Islet precursor cell (in vitro differentiated cells): ENCODE measurements at regions not wholly inside any gene's neighbourhood (a gene's known extent, or its start where the extent isn't known, plus 50 kb on each side); places are given as distances from the start of the nearest gene placed in this dataset.
"Not testable (repeated sequence)": the region's sequence is repeated elsewhere in the genome, so short reads cannot be mapped to it uniquely, and the experiment has no call there.

Experiments
- DNase-seq: peaks from one replicate; pipeline ENCODE4 v3.0.0-alpha.2; 2018

DNA sequence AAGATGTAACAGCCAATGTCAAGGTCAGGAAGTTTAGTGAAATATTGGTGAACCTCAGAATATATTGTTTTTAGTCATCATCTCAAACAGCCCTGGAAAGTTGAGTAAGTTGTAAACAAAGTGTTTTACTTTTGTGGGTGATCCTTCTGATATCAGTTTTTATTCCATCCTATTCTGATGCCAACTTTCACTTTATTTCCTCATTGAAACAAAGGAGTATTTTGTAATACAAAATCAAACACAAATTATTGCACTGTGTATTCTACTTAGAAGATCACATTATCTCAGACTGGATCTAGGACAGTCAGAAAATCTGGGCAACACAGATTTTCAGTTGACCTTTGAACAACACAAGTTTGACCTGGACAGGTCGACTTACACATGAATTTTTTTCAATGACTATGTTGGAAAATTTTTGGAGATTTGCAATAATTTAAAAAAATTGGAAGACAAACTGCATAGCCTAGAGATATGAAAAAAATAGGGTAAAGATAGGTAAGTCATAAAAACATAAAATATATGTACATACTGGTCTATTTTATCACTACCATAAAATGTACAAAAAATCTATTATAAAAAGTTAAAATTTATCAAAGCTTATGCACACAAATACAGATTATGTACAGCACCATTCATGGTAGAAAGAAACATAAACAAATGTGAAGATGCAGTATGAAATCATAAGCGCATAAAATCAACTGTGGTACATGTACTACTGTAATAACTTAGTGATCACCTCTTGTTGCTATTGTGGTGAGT lies 709.1 kb upstream of the FAM241A start:
- DNase-seq: no peak

- no peak for DNase-seq
These were observed 703.6 kb upstream of the FAM241A start for GRCh38 chr4:111441687-111442086.

GRCh38 chr4:111444836-111445235 lies 700.4 kb upstream of the FAM241A start:
- not testable (repeated sequence) for DNase-seq

- no peak for DNase-seq
These were observed 695.6 kb upstream of the FAM241A start for GRCh38 chr4:111449657-111450056.

DNA sequence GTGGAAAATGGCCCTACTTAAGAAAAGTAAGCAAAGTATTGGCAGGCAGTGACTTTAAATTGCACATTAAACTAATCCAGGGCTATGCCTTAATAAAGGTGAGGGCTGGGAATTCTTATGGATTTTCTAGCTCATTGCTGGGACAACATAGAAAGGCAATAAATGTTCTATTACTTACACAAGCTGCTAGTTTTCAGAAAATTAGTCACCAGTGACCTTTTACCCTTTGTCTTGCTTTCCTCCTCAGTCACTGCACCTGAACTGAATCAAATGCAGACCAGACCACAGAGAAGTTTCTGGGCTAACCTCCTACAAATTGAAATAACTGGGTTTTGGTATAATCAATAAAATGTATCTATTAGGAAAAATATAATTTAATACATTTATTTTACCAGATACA lies 694.4 kb upstream of the FAM241A start:
- no peak for DNase-seq

DNA sequence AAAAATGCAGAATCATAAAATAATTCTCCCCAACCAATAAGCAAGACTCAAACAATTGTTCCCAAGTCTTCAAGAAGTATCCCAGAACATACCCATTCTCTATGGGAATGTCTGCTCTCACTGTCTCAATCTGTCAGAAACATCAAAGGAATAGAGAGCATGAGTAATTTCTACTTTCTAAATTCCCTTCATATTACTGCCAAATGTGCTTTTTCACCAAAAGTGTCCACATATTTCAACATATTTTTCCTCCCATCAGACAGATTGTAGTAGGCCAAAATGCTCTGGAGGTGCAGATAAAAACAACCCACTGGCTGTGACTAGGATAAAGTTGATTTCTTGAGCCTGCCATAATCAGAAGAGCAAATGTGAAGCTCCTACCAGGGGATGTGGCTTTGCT lies 692.0 kb upstream of the FAM241A start:
- no peak for DNase-seq

DNA sequence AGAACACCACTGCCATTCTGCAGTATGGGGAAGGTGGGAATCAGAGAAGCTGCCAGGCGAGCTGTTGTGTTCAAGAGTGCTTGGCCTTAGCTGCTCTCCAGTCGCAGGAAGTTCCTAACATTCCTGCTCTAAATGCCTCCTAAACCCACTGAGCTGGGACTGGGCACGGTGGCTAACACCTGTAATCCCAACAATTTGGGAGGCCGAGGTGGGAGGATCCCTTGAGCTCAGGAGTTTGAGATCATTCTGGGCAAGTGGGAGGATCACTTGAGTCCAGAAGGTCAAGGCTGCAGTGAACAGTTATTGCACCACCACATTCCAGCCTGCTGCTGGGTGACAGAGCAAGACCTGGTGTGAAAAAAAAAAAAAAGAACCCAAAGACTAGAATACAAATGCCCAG lies 690.3 kb upstream of the FAM241A start:
- peak; percentile 67 for DNase-seq

GRCh38 chr4:111464251-111465045 lies 680.8 kb upstream of the FAM241A start:
- peak; percentile 57 for DNase-seq

- no peak for DNase-seq
These were observed 678.2 kb upstream of the FAM241A start for GRCh38 chr4:111466811-111467604.

DNA sequence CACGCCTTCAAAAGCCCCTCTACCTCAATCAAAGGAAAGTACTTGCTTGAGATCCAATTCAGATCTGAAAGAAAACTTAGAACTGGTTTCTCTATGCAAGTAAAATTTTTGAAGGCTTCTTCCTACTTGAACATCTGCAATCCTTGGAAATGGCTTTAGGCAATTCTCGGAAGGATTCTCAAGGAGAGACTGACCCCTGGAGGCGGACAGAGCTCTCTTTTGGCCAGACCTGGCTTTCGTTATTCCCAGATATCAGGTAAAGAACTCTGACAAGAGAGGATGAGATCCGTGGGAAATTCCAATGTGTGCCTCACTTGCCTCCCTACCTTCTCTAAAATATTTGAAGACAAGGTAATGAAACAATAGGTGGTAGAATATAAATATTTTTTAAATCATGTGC lies 670.3 kb upstream of the FAM241A start:
- DNase-seq: peak; percentile 78

- no peak for DNase-seq
These were observed 669.6 kb upstream of the FAM241A start for GRCh38 chr4:111475666-111476065.

DNA sequence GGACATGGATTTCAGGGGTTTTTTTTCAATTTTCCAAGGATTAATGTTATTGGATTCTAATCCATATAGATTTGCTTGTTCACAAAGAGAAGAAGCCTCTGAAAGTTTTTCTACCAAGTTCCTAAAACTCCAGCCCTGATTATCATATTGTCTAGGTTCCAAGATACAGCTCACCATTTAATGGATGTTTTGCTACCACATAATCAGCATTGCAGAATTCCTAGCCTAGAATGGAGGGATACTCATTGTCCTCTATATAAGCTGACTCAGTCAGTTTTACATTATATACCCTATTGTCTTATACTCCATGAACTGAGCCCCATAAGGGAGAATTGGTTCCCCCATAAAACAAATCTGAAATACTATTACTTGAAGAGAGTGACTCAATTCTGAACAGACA lies 664.7 kb upstream of the FAM241A start:
- no peak for DNase-seq

GRCh38 chr4:111483375-111484169 lies 661.7 kb upstream of the FAM241A start:
- no peak for DNase-seq

GRCh38 chr4:111492496-111492895 lies 652.8 kb upstream of the FAM241A start:
- no peak for DNase-seq

DNA sequence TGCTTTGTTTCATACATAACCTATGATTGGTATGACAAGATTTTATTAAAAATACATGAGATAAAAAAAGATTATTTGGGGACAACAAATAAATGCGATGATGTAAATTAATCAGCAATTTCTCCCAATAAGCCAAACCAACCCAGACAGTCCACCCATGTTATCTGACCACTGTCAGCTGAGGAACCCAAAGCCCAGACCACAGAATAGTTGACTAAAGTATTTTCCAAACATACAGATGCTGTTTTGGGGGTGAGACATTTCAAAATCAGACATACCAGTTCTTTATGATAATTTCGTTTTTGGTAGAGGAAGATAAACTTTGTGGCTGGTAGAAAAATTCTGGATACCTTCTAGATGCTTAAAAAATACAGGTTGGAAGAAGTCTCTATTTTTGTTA lies 650.8 kb upstream of the FAM241A start:
- DNase-seq: no peak

DNA sequence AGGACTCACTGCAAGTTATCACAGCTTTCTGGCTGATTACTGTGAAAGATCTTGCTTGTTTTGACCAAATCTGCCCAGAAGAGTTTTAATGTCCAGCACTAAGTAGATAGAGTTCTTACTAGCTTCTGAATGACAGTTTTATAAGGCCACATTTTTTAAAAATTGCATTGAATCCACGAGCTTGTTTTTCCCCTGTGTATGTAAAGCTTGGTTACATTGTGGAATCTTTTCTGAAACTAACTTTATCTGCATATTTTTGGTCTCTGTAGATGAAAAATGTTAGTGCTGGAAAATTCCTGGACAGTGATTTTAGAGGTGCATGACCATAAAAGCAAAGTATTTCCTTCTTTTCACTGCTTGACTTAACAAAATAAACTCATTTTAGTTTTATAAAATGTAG lies 650.3 kb upstream of the FAM241A start:
- DNase-seq: no peak

DNA sequence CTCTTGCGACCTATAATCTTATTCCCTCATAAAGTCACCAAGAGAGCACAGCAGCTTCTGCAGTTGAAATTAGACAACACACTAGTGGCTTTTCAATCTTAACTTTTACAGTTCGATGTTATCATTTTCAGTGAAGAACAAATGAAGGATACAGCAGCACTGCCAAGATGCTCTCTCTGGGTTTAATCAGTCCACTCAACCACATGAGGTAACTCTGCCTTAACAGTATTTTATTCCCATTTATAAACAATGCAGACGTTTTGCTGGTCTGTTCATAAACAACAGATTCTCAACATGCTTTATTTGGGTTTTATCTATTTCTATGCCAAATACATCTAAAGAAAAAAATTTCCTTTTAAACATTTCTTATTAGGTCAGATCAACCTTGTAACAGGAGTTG lies 646.0 kb upstream of the FAM241A start:
- no peak for DNase-seq

DNA sequence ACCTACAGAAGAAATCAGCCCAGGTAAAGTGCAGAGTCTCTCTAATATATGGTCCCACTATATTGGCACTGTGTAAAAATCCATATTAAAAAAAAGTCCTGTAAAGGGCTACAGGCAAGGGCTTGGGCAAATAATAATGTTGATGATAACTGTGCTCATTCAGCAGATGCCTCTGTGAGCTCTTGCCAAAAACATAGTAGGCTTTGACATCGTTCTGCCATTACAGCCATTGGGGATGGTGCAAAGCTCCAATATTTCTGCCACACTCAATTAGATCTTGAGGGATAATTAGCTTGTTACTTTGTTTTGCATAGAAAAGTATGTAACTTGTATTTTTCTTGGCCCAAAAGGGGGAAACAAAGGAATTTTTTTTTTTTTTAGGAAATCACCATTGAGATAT lies 645.5 kb upstream of the FAM241A start:
- no peak for DNase-seq

GRCh38 chr4:111500858-111501257 lies 644.4 kb upstream of the FAM241A start:
- no peak for DNase-seq

DNA sequence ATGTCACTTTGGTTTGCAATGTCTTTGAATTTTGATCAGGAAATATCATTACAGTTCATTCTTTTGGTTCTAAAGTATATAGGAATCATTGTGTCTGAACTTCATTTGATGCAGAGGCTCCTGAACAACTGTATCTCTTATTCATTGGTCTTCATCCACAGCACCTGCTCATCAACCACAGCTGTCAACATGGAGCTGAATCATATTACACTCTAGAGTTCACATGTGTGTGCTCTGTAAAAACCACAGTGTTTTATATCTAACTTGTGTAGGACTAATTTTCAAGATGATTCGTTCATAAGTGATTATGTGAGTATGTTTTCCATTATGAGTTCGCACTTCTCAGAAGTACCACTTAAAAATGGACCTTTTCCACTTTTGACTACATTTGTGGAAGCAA lies 643.3 kb upstream of the FAM241A start:
- no peak for DNase-seq

GRCh38 chr4:111502626-111503025 lies 642.6 kb upstream of the FAM241A start:
- no peak for DNase-seq

DNA sequence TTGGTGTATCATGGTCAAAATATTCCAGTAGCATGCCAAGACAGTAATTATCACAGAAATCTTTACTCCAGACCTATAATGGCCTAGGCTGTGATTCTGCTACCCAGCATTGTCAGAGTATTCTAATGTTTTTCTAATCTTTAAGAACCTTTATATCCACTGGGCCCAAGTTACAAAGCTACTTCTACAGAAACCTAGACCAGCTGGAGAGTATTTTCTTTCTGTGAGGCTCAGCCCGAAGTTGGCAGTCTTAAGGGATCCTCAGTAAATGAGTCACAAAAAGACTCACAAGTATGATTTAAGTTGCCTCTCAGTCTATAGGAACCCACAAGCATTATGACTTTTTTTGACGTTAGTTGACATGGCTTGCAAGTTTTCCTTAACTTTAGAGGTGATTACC lies 638.5 kb upstream of the FAM241A start:
- no peak for DNase-seq

- DNase-seq: no peak
These were observed 634.7 kb upstream of the FAM241A start for GRCh38 chr4:111510535-111510934.
